ENCODE measurements at regions not wholly inside any gene's neighbourhood (a gene's known extent, or its start where the extent isn't known, plus 50 kb on each side); places are given as distances from the start of the nearest gene placed in this dataset.

GRCh38 chr18:57243624-57244179 is 96.8 kb downstream of the BOD1L2 start:
- DNase-seq (ENCODE audit: extremely low read depth, low read depth, low spot score) = no peak

GRCh38 chr18:57249179-57249578 is 102.3 kb downstream of the BOD1L2 start:
- DNase-seq (ENCODE audit: extremely low read depth, low read depth, low spot score) = no peak

GRCh38 chr18:57249883-57250282 is 102.5 kb upstream of the ST8SIA3 start:
- DNase-seq (ENCODE audit: extremely low read depth, low read depth, low spot score) = no peak

GRCh38 chr18:57251747-57252146 is 100.6 kb upstream of the ST8SIA3 start:
- no peak for DNase-seq (ENCODE audit: extremely low read depth, low read depth, low spot score)

GRCh38 chr18:57253903-57254302 is 98.5 kb upstream of the ST8SIA3 start:
- no peak for DNase-seq (ENCODE audit: extremely low read depth, low read depth, low spot score)

GRCh38 chr18:57258131-57258777 is 94.1 kb upstream of the ST8SIA3 start:
- no peak for DNase-seq (ENCODE audit: extremely low read depth, low read depth, low spot score)

- DNase-seq (ENCODE audit: extremely low read depth, low read depth, low spot score) = no peak
Observed at GRCh38 chr18:57267368-57267925, 84.9 kb upstream of the ST8SIA3 start.

- DNase-seq (ENCODE audit: extremely low read depth, low read depth, low spot score) = no peak
Observed at GRCh38 chr18:57269756-57270155, 82.6 kb upstream of the ST8SIA3 start.

- no peak for DNase-seq (ENCODE audit: extremely low read depth, low read depth, low spot score)
Observed at GRCh38 chr18:57270156-57270555, 82.2 kb upstream of the ST8SIA3 start.

- DNase-seq (ENCODE audit: extremely low read depth, low read depth, low spot score) = no peak
Observed at GRCh38 chr18:57273194-57273593, 79.2 kb upstream of the ST8SIA3 start.

GRCh38 chr18:57275111-57275510 is 77.2 kb upstream of the ST8SIA3 start:
- no peak for DNase-seq (ENCODE audit: extremely low read depth, low read depth, low spot score)

GRCh38 chr18:57276829-57277228 is 75.5 kb upstream of the ST8SIA3 start:
- DNase-seq (ENCODE audit: extremely low read depth, low read depth, low spot score) = no peak

GRCh38 chr18:57278933-57279332 is 73.4 kb upstream of the ST8SIA3 start:
- no peak for DNase-seq (ENCODE audit: extremely low read depth, low read depth, low spot score)

GRCh38 chr18:57281519-57281918 is 70.8 kb upstream of the ST8SIA3 start:
- no peak for DNase-seq (ENCODE audit: extremely low read depth, low read depth, low spot score)

GRCh38 chr18:57286949-57287348 is 65.4 kb upstream of the ST8SIA3 start:
- DNase-seq (ENCODE audit: extremely low read depth, low read depth, low spot score) = no peak

GRCh38 chr18:57287766-57288165 is 64.6 kb upstream of the ST8SIA3 start:
- no peak for DNase-seq (ENCODE audit: extremely low read depth, low read depth, low spot score)

GRCh38 chr18:57294547-57294946 is 57.8 kb upstream of the ST8SIA3 start:
- DNase-seq (ENCODE audit: extremely low read depth, low read depth, low spot score) = no peak

GRCh38 chr18:57296336-57296735 is 56.0 kb upstream of the ST8SIA3 start:
- DNase-seq (ENCODE audit: extremely low read depth, low read depth, low spot score) = no peak

- DNase-seq (ENCODE audit: extremely low read depth, low read depth, low spot score) = no peak
Observed at GRCh38 chr18:57297306-57297705, 55.1 kb upstream of the ST8SIA3 start.

- DNase-seq (ENCODE audit: extremely low read depth, low read depth, low spot score) = no peak
Observed at GRCh38 chr18:57299931-57300330, 52.4 kb upstream of the ST8SIA3 start.

- no peak for DNase-seq (ENCODE audit: extremely low read depth, low read depth, low spot score)
Observed at GRCh38 chr18:57301573-57302559, 50.5 kb upstream of the ST8SIA3 start.
